Right forelimb (tissue), 1 donor: ENCODE measurements at regions not wholly inside any gene's neighbourhood (a gene's known extent, or its start where the extent isn't known, plus 50 kb on each side); places are given as distances from the start of the nearest gene placed in this dataset.

Source experiments
- DNase-seq: peaks from one replicate; pipeline ENCODE4 v3.0.0-alpha.2; 2018

DNA sequence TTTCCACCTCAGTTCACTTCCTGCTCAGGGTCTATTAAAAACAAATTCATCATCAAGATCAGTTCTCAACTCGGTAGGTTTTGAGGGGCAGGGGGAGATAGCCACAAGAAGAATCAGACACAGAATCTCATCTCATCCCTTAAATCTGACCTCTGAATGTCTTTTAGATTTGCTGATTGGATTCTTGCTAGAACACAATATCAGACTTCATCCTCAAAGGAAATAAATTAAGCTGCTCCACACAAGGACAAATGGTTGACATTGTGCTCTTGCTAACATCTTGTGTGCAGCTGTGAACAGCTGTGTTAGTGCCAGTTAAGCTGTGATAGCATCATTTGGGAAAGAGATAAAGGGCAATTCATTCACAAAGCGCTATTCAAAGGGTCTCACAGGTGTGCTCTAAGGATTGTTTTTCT is 184.0 kb upstream of the ADAMTS9 start:
- no peak for DNase-seq

DNA sequence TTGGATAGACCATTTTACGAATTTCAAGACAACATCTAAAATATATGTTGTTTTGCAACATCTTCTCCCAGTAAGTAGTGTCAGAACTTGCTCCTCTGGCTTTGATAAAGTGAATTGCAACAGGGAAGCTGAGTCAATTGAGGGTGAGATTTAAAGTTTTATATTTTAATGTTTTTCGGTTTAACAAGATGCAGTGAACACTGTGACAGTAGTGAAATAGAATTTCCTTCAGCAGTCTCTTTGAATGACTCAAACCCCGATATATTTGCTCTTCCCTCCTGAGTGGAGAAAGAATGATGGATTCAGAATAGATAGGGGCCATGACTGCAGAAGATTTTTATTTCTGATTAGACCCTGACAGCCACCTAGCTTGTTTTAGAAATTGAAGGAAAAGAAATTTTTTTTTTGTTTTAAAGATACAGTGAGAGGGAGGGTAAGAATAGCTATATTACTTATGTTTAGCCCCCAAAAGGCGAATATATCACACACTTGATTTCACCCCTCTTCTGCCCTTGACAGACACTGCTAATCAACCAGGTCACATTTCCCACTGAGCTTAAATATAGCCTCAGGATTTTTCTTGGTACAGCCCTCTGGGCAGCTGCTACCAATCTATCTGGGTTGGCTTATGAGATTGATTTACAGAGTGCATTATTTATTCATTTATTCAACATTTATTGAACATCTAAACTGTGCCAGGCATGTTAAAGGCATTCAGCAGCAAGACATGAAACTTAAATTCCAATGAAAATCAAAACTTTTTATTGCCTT is 183.3 kb upstream of the ADAMTS9 start:
- no peak for DNase-seq

DNA sequence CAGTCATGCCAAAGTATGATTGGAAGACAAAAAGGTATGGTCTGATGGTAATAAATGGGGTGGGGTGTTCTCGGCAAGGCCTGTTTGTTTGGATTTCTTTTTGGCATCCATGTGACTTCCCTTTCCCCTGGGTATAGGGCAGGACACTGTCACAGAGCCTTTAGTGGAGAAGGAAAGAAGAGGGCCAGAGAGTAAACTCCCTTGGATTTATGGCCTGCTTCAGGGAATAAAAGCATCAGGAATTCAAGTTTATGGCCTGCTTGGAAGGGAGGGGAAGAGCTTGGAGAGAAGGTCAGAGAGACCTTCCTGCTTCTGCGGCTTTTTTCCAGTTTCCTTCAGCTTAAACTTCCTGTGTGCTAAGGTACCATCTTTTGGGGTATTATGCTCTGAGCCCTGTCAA is 179.4 kb upstream of the ADAMTS9 start:
- DNase-seq: no peak

DNA sequence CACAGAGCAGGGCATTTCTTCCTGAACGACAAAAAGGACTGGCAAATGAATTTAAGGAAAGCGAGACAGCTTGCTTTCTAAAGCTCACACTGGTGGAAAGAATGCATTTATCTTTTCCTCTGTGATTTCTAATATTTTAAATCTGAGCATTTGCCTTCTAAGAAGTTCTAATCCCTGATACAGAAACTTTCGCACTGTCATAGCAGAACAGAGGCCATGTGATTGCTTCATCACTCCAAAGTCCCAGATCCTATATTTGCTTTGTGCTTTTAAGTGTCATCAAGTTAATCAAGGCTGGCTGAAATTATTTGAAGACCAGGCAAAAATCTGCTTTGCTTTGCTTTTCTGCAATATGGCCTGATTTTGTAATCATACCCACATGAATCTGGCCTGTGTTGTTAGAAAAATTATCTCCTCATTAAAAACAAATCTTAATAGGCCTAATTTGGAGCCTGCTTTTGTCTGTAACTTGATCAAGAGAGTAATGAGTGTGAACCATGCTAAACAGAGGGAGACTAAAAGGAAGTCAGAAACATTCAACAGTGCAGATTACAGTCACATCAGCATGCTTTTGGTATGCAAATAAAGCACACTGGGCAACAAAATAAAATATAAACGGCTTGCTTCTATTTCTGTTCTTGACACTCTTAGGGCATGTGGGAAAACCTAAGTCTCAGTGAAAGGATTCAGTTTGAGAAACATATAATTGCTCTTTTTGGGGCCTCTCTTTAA is 178.2 kb upstream of the ADAMTS9 start:
- DNase-seq: no peak

DNA sequence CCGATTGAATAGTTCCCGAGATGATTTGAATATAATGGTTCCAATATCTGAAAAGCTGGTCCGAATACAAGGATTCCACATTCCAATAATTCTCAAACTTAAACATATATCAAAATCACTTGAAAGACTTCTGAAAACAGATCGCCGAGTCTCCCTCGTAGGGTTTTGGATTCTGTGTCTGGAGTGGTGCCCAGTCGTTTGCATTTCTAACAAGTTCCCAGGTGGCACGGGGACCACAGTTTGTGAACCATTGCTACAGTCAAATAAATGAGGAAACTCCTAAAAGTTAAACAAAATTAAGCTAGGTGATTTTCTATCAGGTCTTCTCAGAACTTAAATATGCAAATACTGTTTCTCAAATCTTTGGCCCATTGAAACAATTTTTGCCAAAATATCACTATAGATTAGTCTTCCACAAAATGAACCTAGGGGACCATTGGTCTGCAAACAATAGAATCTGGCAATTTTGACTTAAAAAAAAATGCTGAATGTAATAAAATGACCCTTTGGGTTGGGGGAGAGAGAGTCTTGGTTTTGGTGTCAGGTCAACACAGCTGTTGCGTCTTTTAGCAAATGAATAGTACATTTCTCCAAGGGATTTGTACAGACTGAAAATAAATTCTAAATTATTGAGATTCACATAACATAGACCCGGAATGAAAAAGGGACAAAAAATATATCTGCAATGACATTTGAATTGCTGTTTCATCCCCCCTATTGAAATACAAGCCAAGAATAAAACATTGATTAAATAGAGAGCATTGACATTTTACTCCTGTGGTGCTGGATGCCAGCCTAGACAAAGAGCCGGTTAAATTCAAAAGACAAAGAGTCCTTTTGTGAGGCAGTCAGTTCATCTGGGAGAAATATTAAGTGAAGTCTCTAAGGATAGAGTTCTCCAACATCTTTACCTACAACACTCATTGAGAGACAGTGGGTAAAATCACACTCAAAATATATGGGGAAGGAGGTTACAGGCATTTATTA is 175.7 kb upstream of the ADAMTS9 start:
- DNase-seq: no peak

DNA sequence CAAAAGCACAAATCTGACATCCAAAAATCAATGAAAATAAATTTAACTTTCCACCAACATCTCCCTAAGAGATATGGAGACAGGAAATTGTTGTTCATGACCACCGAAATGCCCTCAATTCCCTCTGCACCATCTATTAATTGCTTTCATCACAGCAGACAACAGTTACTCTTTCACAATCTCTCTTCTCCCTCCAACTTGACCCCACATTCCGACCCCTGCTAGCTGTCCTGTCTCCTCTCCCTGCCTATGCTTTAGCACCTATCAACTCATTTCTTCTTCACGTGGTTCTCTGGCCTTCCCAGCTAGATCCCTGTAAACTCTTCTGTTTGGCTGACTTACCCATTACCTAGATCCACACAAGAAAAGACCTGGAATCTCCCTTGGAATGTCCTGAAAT is 173.9 kb upstream of the ADAMTS9 start:
- DNase-seq: no peak

DNA sequence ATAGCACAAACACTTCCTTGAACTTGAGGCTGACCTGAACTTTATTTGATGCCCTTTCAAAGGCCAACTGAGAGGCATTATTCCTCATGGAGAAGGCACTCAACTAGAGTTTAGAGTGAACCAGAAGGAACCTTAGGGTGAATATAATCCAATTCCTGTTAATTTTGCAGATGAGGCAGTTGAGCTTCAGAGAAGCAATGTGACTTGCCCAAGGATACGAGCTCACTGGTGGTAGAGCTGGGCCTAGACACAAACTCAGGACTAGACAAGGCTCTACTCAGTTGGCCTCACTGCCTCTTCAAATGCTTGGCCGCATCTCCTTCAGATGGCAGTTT is 172.7 kb upstream of the ADAMTS9 start:
- DNase-seq: no peak

DNA sequence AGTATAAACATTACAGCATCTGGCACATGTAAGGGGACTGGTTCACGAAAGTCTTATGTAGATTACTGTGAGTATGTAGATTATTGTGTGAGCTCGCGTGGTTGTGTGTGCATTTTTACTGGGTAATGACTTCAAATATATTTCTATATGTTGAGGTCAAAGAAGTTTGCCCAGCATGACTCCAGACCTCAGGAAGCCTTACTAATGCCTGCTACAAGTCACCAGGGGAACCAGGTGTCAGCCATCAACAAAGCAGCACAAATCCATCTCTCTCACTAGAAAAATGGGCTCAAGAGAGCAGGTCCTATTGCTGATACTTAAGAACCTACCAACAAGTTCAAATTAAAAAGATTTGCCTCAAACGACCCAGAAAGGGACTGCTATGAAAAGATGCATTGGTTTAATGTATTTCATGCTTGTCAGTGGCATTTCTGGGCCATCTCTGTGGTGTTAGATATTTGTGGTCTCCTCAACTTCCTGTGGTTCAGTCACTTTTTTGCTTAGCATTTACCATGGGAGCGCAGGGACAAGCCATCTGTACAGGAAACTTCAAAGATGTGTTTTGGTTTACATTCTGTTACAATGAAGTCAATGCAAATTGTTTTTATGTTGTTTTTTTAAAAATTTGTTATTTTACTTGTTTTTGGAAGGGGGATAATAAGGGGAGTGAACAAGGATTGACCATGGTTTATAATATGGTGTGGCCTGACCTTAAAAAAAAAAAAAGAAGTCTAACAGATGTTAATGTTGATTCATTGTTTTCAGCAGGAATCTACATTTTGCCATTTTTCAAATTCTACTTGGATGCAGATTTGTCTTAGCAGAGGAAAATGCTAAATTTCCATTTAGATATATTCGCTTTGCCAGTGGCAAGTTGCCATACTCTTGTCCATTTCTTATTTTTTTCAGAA is 172.1 kb upstream of the ADAMTS9 start:
- no peak for DNase-seq

DNA sequence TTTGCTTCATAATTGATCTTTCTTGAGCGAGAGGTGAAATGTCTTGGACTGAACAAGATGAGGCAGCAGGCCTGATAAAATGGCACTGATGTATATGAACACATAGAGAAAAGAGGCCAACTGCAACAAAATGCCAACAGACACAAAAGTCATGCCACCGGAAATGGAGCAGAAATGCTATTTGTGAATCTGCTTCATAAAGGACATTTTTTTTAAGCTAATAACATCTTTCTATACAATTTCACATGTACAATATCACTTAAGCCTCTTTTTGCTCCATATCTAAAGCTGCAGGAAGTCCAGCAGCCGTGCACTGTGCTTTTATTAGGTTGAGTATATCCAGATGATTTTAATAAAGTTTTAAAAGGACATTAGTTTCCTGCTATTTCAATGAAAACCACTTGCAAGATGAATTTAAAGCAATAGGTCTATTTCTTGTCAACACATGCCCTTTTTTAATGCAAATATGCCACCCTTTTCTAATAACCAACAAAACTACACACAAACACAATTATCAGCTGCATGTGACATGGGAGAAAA is 169.2 kb upstream of the ADAMTS9 start:
- no peak for DNase-seq

DNA sequence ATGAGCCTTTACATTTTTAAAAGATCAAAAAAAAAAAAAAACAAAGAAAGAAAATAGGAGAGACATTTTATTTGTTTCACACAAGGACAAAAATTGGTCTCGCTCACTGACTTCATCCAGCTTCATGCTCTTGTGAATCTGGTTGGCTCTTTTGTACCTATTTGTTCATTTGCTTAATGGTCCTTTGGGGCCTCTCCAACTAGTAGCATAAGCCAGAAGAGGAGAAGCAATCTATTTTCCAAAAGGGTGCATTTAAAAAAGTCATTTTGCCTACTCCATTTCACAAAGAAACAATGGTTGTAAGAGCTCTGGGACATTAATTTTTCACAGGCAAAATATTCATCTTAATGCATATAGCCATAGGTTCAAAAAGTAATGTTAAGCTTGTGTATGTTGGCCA is 168.3 kb upstream of the ADAMTS9 start:
- DNase-seq: no peak

DNA sequence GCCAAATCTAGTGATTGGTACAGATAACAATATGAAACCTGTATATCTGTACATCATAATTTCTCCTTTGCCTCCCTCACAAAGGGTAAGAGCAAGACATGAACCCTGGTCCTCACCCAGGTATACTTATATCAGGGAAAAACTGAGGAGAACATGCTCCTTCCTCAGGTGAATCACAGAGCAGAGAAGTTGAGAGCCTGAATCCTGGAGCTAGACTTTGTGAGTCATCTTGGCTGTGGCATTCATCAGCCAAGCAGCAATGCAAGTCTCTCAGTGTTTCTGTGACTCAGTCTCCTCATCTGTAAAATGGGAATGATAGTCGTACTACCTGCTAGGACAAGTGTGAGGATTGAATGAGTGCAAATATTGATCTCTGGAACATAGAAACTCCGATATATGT is 165.7 kb upstream of the ADAMTS9 start:
- no peak for DNase-seq

DNA sequence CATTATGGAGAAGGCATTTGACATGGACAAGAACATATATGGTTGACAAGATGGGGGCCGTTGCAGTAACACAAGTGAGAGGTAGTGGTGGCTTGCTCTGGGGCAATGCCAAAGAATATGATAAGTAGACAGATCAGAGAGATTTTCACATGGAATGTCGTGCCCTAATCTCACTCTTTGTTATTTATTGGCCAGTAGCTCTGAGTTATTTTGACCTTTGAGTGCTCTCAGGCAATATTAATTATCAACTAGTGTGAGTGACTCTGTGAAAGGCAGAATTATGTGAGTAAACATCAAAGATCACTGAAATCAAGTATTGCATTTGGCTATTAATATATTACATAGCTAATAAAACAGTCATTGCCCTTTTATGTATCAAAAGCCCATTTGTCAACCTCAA is 164.9 kb upstream of the ADAMTS9 start:
- no peak for DNase-seq

DNA sequence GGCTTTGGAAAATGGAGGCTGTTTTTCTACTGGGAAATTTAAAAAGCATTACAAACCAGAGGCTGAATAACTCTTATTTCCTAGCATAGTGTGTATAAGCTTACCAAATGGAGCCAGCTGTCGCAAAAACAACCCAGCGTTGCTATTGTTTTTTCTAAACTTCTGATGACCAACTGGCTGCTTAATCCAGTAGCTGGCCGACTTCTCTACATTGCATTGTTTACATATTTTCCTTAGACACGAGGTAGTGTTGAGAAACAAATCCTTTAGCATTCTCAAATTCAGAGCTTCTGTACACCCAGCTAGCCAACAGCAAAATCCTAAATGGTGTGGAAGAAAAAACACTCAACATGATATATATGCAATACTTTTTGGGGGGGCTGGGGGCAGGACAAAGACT is 161.0 kb upstream of the ADAMTS9 start:
- DNase-seq: no peak

DNA sequence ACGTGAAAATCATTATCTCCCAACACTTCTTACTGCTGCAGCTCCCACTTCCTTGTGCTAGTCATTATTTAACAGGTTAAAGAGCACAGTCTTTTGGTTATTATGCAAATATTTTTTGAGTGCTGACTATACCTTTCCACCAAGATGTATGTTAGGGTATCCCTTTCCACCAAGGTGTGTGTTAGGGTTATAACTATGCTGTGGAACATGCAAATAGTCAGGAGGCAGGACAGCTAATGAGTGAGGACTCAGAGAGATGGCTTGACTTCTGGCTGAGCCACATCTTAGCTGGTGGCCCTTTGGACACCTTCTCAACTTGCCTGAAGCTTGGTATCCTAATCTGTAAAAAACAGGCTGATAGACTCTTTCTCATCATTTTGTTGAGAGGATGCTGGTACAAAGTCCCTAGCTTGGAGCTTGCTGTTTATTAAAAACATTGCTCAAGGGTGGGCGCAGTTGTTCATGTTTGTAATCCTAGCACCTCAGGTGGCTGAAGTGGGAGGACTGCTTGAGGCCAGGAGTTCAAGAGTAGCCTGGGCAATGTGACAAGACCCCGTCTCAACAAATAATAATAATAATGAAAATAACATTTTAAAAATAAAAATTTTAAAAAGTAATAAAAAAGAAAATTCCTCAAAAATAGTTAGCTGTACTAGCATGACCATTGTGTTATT is 160.5 kb upstream of the ADAMTS9 start:
- DNase-seq: no peak

DNA sequence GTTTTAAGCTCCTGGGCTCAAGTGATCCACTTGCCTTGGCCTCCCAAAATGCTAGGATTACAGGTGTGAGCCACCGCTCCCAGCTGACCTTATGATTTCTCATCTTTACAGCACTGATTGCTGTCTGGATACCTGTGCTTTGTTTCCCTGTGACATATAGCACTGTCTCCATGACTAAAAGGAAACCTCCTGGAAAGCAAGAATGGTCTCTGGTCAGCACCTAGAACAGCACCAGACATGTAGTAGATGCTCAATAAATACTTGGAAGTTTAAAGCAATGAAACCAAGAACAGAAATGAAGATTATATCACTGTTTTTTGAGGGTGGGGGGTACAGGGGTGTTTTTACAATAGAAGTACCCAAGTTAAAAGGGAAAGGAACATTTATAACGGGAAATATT is 156.8 kb upstream of the ADAMTS9 start:
- DNase-seq: no peak

DNA sequence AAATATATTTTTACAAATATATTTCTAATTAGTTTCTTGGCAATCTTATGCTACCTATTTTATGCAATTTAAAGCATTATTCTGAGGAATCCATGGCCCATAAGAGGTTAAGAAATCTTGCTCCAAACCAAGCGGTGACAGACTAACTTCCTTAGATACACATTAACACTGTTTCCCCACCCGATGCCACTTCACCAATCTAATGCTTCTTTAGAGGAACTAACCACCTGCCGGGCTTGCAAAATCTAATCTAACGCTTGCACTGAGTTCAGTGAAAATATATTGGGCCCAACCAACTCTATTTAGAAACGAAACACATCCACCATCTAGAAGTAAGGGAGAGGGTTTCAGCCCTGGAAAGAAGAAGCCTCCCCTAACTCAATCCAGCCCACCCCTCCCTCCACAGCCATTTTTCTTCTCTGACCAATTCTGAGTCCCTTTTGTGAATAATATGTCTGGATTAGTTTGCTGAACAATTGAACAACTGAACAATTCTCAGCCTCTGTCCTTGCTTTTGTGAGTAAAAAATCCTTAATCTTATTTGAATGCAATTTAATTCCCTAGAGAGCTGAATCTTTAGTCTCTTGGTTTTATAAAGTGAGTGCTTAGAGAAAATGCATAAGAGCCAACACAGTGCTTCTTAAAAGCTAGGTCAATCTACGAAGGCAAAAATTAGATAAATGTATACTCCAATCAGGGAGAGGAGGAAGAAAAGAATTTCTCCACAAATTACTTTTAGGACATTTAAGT is 150.4 kb upstream of the ADAMTS9 start:
- DNase-seq: no peak

DNA sequence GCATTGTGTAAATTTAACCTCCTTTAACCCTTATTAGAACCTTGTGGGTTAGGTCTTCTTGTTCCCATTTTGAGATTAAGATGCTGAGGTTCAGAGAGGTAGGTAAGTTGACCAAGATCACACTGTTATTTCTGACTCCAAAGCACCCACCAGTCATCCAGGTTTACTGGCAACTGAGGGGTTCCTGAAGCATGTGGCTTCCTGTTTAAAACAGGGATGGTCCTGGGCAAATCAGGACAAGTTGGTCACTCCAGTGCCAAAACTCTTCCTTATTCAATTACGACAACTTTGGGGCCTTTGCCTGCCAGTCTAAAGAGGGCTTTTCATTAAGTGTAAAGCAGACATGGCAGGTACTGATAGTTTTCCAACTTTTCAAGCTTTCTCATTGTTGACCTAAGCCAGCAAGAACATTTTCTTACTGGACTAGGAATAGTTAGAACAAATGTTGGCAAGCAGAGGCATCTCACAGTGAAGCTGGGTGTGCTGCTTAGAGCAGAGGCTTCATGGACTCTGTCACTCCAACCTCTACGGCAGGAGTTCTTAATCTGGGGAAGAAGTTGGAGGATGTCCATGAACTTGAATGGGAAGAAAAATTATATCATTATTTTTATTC is 149.4 kb upstream of the ADAMTS9 start:
- no peak for DNase-seq

DNA sequence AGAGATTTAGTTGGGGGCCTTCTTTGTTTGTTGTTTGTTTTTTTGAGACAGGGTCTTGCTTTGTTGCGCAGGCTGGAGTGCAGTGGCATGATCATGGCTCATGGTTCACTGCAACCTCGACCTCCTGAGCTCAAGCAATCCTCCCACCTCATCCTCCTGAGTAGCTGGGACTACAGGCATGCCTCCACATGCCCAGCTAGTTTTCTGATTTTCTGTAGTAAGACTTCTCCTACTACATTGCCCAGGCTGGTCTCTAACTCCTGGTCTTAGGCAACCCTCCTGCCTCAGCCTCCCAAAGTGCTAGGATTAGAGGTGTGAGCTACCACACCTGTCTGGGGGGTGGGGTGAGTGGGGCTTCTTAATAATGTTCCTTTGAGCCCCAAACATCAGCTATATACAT is 148.3 kb upstream of the ADAMTS9 start:
- no peak for DNase-seq

DNA sequence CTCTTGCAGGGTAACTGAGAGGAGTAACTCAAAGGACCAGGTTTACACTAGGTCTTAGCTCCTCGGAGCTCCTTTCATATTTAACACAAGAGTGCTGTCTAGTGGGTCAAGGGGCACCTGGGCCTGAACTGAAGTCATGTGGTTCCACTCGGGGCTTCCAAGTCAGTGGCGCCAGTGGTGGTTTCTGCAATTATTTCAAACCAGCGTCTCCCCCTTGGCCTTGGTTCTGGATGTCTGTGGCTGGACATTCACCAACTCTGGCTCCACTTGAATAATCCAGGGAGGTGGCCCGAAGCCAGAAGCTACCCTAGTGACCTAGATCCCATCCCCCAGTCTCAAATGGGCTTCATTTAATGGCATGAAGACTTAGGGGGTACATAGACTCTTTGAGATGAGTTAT is 144.3 kb upstream of the ADAMTS9 start:
- no peak for DNase-seq

DNA sequence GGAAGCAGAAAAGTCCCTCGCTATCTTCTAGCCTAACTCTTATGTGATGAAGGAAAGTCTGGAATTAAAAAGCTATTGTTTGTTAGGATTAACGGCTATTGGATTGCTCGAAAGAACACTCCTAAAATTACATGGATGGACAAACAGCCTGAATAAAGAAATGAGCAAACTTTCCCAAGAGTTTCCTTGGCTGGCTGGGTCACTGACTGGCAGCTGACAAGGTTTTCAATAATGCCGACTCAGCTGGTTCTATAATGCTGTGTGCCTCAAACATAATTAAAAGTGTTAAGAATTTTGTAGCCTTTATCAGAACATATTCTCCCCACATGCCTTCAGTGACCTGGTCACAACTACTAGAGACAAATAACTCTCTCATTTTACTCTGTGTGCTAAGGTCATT is 142.9 kb upstream of the ADAMTS9 start:
- no peak for DNase-seq
